Panc1 (cell line): ENCODE measurements at regions not wholly inside any gene's neighbourhood (a gene's known extent, or its start where the extent isn't known, plus 50 kb on each side); places are given as distances from the start of the nearest gene placed in this dataset.

Experiments used
- ATAC-seq: fragments of 200-7000 bp; cut with Tn5 transposase; 2 replicates; pipeline ENCODE4 v1.9.1; 2020; ENCODE audit warnings: mild to moderate bottlenecking, moderate library complexity
- BruUV-seq: library from RNA; stranded (reverse); fragments of 400-500 nt; replicated peaks from 2 replicates; lab custom pipeline; 2021; lab: Mats Ljungman, UMichigan
- CTCF ChIA-PET: fragments of 300-600 bp; sonication (Branson Sonifier 250); formaldehyde crosslinking; loops from one replicate; lab custom pipeline; 2022; ENCODE audit warnings: antibody characterized with exemption; lab: Charles Lee
- POLR2A ChIA-PET: fragments of 300-600 bp; sonication (Branson Sonifier 250); formaldehyde crosslinking; loops from one replicate; lab custom pipeline; 2022; ENCODE audit warnings: antibody characterized with exemption; lab: Charles Lee
- DNase-seq: peaks from one replicate; pipeline ENCODE4 v3.0.0-alpha.2; 2010; ENCODE audit warnings: low read depth, low spot score
- H3K27ac ChIP-seq: 2 replicates; pipeline ENCODE4 v1.5.1; 2011; ENCODE audit warnings: mild to moderate bottlenecking, low read length, inconsistent platforms
- H3K27me3 ChIP-seq: fragments of 200-500 bp; sonication (Bioruptor generic); 2 replicates; pipeline ENCODE4 v1.6.0; 2014; ENCODE audit warnings: low read length, inconsistent platforms; ENCODE audit not compliant: control insufficient read depth, insufficient read depth
- H3K36me3 ChIP-seq: fragments of 200-500 bp; sonication (Bioruptor generic); 2 replicates; pipeline ENCODE4 v1.5.1; 2014; ENCODE audit warnings: inconsistent platforms, mild to moderate bottlenecking, low read length, moderate library complexity; ENCODE audit not compliant: control insufficient read depth, insufficient read depth
- H3K4me1 ChIP-seq: 2 replicates; pipeline ENCODE4 v1.5.1; 2011; ENCODE audit warnings: inconsistent platforms, mild to moderate bottlenecking, low read length, moderate library complexity; ENCODE audit not compliant: control insufficient read depth, insufficient read depth
- H3K4me3 ChIP-seq, 2 experiments: 2 replicates each; pipeline ENCODE4 v1.5.1; 2011 to 2012; ENCODE audit warnings: low read depth in 2 of 2, low read length in 2 of 2, mild to moderate bottlenecking in 2 of 2, inconsistent platforms in 1 of 2, moderate library complexity in 1 of 2
- H3K9me3 ChIP-seq: fragments of 200-500 bp; sonication (Bioruptor generic); 2 replicates; pipeline ENCODE4 v1.5.1; 2014; ENCODE audit warnings: low read depth, mild to moderate bottlenecking, inconsistent platforms, low read length, moderate library complexity; ENCODE audit not compliant: control insufficient read depth, insufficient read depth
- CTCF ChIP-seq: fragments of 450-650 bp; IDR thresholded peaks from 2 replicates; pipeline ENCODE4 v1.5.1; 2017; ENCODE audit warnings: mild to moderate bottlenecking
- POLR2AphosphoS5 ChIP-seq: IDR thresholded peaks from 2 replicates; pipeline ENCODE4 v1.6.1; 2012; ENCODE audit warnings: mild to moderate bottlenecking, low read depth, low read length, moderate library complexity
- REST ChIP-seq, 2 experiments: IDR thresholded peaks; 2 replicates each; pipeline ENCODE4 v1.6.1; 2011 to 2012; ENCODE audit warnings: low read depth in 2 of 2, control low read depth in 1 of 2, low read length in 1 of 2, mild to moderate bottlenecking in 1 of 2, moderate library complexity in 1 of 2; ENCODE audit not compliant: insufficient read depth in 1 of 2
- SIN3A ChIP-seq: IDR thresholded peaks from 2 replicates; pipeline ENCODE4 v1.6.1; 2012; ENCODE audit warnings: low read depth, mild to moderate bottlenecking, low read length, moderate library complexity, borderline replicate concordance; ENCODE audit not compliant: insufficient read depth
- TCF7L2 ChIP-seq: IDR thresholded peaks from 2 replicates; pipeline ENCODE4 v1.6.1; 2011; ENCODE audit warnings: mild to moderate bottlenecking, low read depth, low read length, inconsistent platforms
- in situ Hi-C: cut with HindIII; loops from 2 replicates; pipeline ENCODE4 v1.10.0; 2016; ENCODE audit warnings: low sequenced_read_pairs, low pct_unique_long_range_greater_than_20kb
- intact Hi-C: fragments of 100-400 bp; cut with micrococcal nuclease; formaldehyde crosslinking; loops from one replicate; pipeline ENCODE4 v1.10.0; 2022; ENCODE audit not compliant: unreplicated experiment

DNA sequence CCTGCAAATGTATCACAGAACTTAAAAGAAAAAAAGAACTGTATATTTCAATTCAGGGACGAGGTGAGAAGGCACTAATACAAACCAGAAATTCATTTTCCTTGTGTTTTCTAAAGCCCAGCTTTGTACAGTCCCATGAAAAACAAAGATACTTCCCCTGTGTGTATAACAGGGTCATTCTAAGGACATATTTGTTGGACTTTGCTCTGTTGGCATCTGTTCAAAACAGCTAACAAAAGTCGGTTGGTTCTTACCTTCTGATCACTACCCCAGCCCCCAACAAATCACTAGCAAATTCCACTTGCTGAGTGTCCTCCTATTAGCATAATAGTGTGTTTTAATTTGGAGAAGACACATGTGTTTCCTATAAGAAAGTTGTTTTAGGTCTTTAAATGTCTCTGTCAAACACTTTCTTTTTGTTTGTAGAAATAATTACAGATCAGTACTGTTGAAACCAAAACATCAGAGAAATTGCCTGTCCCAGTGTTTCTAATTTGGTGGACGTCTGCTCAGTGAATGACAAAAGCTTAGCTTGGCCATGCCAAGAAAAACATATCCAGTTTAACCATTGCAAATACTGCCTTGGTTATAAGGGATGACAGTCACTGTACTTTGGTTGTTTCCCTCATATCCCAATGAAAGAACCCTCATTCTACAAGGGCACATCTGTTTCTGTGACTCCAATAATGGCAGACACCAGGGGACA lies 480.5 kb downstream of the EBF1 start:
- intact Hi-C loops (no loop called here), in situ Hi-C loops (no loop called here)
- no TSS peak for BruUV-seq

DNA sequence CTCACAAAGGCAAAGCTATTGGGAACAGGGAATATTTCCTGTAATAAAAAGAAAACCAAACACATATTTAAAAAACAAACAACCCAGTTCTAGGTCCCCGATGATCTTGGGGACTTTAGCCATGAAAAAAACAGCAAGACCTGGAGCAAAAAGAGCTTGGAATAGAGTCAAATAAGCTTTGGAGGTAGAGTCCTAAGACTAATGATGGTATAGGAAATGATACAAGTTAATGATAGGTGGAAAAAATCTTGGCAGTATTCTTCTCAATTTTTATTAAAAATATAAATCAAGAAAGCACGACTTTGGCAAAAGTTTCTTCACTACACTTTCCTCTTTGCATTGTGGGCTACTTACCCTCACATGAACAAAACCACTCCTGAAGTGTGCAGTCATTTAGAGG lies 481.5 kb downstream of the EBF1 start:
- POLR2A ChIA-PET, result no interaction called here

More for the DNA sequence above, 480.5 kb downstream of the EBF1 start:
- Histone ChIP-seq H3K27me3 (no peaks in the 10 kb centered on the region), H3K27ac (no peak overlapping the region), H3K4me1 (no peaks in the 10 kb centered on the region), H3K36me3 (no peaks in the 10 kb centered on the region), H3K4me3 (no peak overlapping the region), H3K9me3 (no peaks in the 10 kb centered on the region)
- ChIA-PET POLR2A (no interaction called here), CTCF (no interaction called here)
- TF ChIP-seq CTCF (no peak), SIN3A (no peak), POLR2AphosphoS5 (no peak), TCF7L2 (no peak), REST (IDR thresholded peaks at IDR 0.05; ENCODE audit: insufficient read depth in 1 of 2, low read depth in 2 of 2, low read length in 1 of 2) (no peak)
- DNase-seq, result no peak
- no peak for ATAC-seq

More for the DNA sequence above, 481.5 kb downstream of the EBF1 start:
- no peak for ATAC-seq
- Histone ChIP-seq H3K4me3 (no peak overlapping the region), H3K27me3 (no peaks in the 10 kb centered on the region), H3K36me3 (no peaks in the 10 kb centered on the region), H3K27ac (no peak overlapping the region), H3K4me1 (no peaks in the 10 kb centered on the region), H3K9me3 (no peaks in the 10 kb centered on the region)
- no TSS peak for BruUV-seq
- DNase-seq, result no peak
- CTCF ChIA-PET, result no interaction called here
- intact Hi-C loops (no loop called here), in situ Hi-C loops (no loop called here)
- TF ChIP-seq POLR2AphosphoS5 (no peak), TCF7L2 (no peak), CTCF (no peak), REST (IDR thresholded peaks at IDR 0.05; ENCODE audit: insufficient read depth in 1 of 2, low read depth in 2 of 2, low read length in 1 of 2) (no peak), SIN3A (no peak)
